IMR-90 (cell line): ENCODE measurements at regions not wholly inside any gene's neighbourhood (a gene's known extent, or its start where the extent isn't known, plus 50 kb on each side); places are given as distances from the start of the nearest gene placed in this dataset.

Experiments
- ATAC-seq: fragments of 200-7000 bp; cut with Tn5 transposase; 2 replicates; pipeline ENCODE4 v1.9.1; 2020; ENCODE audit warnings: low read depth, mild to moderate bottlenecking, moderate library complexity
- BruUV-seq: library from RNA; stranded (reverse); fragments of 400-500 nt; replicated peaks from 2 replicates; lab custom pipeline; 2021; lab: Mats Ljungman, UMichigan
- CTCF ChIA-PET: fragments of 300-600 bp; formaldehyde crosslinking; extraction: SDS; loops from one replicate; lab custom pipeline; 2021; ENCODE audit warnings: antibody characterized with exemption; lab: Yijun Ruan, JAX
- POLR2A ChIA-PET: fragments of 300-600 bp; sonication (Branson Sonifier 250); formaldehyde crosslinking; loops from one replicate; lab custom pipeline; 2022; ENCODE audit warnings: antibody characterized with exemption; ENCODE audit not compliant: unreplicated experiment; lab: Charles Lee
- DNase-seq: peaks from one replicate; pipeline ENCODE4 v3.0.0; 2013
- H2AFZ ChIP-seq: replicated peaks from 2 replicates; pipeline ENCODE3; 2013; ENCODE audit warnings: low read length, mild to moderate bottlenecking; ENCODE audit not compliant: poor library complexity
- H2AK5ac ChIP-seq: 2 replicates; pipeline ENCODE4 v1.6.1; 2013; ENCODE audit warnings: low read depth, low read length, inconsistent platforms
- H2AK9ac ChIP-seq: replicated peaks from 2 replicates; pipeline ENCODE3; 2013; ENCODE audit warnings: mild to moderate bottlenecking, low read depth, low read length, moderate library complexity; ENCODE audit not compliant: poor library complexity
- H2BK120ac ChIP-seq: 2 replicates; pipeline ENCODE4 v1.6.1; 2013; ENCODE audit warnings: low read depth, low read length, inconsistent platforms
- H2BK15ac ChIP-seq: 3 replicates; pipeline ENCODE4 v1.6.1; 2013; ENCODE audit warnings: low read depth, low read length, inconsistent platforms
- H2BK20ac ChIP-seq: 2 replicates; pipeline ENCODE4 v1.6.1; 2013; ENCODE audit warnings: low read depth, mild to moderate bottlenecking, inconsistent platforms, low read length, moderate library complexity
- H2BK5ac ChIP-seq: 2 replicates; pipeline ENCODE4 v1.6.1; 2013; ENCODE audit warnings: mild to moderate bottlenecking, low read depth, low read length, inconsistent platforms; ENCODE audit not compliant: poor library complexity, severe bottlenecking
- H3K14ac ChIP-seq: replicated peaks from 2 replicates; pipeline ENCODE4 v1.6.1; 2013; ENCODE audit warnings: low read depth, low read length, inconsistent platforms
- H3K18ac ChIP-seq: 2 replicates; pipeline ENCODE4 v1.6.1; 2013; ENCODE audit warnings: low read depth, low read length, control low read depth
- H3K23ac ChIP-seq: 2 replicates; pipeline ENCODE4 v1.6.1; 2013; ENCODE audit warnings: low read depth, low read length, inconsistent platforms
- H3K27ac ChIP-seq: 2 replicates; pipeline ENCODE4 v1.5.1; 2013; ENCODE audit warnings: mild to moderate bottlenecking, control low read depth, low read length; ENCODE audit not compliant: insufficient read depth
- H3K27me3 ChIP-seq: 2 replicates; pipeline ENCODE4 v1.6.1; 2013; ENCODE audit warnings: low read length; ENCODE audit not compliant: control insufficient read depth, insufficient read depth
- H3K36me3 ChIP-seq: 2 replicates; pipeline ENCODE4 v1.6.1; 2013; ENCODE audit warnings: low read length, mixed read lengths; ENCODE audit not compliant: control insufficient read depth, insufficient read depth
- H3K4ac ChIP-seq: 2 replicates; pipeline ENCODE4 v1.6.1; 2013; ENCODE audit warnings: low read depth, low read length, inconsistent platforms
- H3K4me1 ChIP-seq: 2 replicates; pipeline ENCODE4 v1.6.1; 2013; ENCODE audit warnings: low read length, mixed read lengths; ENCODE audit not compliant: control insufficient read depth, insufficient read depth
- H3K4me2 ChIP-seq: 2 replicates; pipeline ENCODE4 v1.6.1; 2013; ENCODE audit warnings: low read depth, mild to moderate bottlenecking, control low read depth, low read length, moderate library complexity
- H3K4me3 ChIP-seq: 2 replicates; pipeline ENCODE4 v1.5.1; 2013; ENCODE audit warnings: low read depth, mild to moderate bottlenecking, control low read depth, low read length, moderate library complexity; ENCODE audit not compliant: insufficient read depth
- H3K56ac ChIP-seq: 2 replicates; pipeline ENCODE4 v1.6.1; 2013; ENCODE audit warnings: low read length, inconsistent platforms; ENCODE audit not compliant: insufficient read depth; ENCODE audit errors: extremely low read depth
- H3K79me1 ChIP-seq, 2 experiments: 2 replicates each; pipeline ENCODE4 v1.6.1; 2013; ENCODE audit warnings: low read length in 2 of 2, inconsistent platforms in 1 of 2, low read depth in 1 of 2
- H3K9ac ChIP-seq: 2 replicates; pipeline ENCODE4 v1.6.1; 2013; ENCODE audit warnings: low read depth, low read length, control low read depth
- H3K9me1 ChIP-seq: 2 replicates; pipeline ENCODE4 v1.6.1; 2013; ENCODE audit warnings: low read length, inconsistent platforms; ENCODE audit not compliant: insufficient read depth
- H3K9me3 ChIP-seq: 2 replicates; pipeline ENCODE4 v1.6.1; 2013; ENCODE audit warnings: low read length; ENCODE audit not compliant: control insufficient read depth, insufficient read depth
- H4K20me1 ChIP-seq: 2 replicates; pipeline ENCODE4 v1.6.1; 2013; ENCODE audit warnings: low read length, inconsistent platforms; ENCODE audit not compliant: insufficient read depth
- H4K5ac ChIP-seq: 2 replicates; pipeline ENCODE4 v1.6.1; 2013; ENCODE audit warnings: mild to moderate bottlenecking, low read depth, low read length, control low read depth
- H4K8ac ChIP-seq, 2 experiments: 2 replicates each; pipeline ENCODE4 v1.6.1; 2013; ENCODE audit warnings: low read depth in 2 of 2, low read length in 2 of 2, control low read depth in 1 of 2, inconsistent platforms in 1 of 2
- H4K91ac ChIP-seq: 2 replicates; pipeline ENCODE4 v1.6.1; 2013; ENCODE audit warnings: low read depth, low read length, inconsistent platforms; ENCODE audit not compliant: insufficient read depth
- BHLHE40 ChIP-seq: fragments of 150-350 bp; IDR thresholded peaks from 2 replicates; pipeline ENCODE4 v1.6.1; 2016; ENCODE audit warnings: mild to moderate bottlenecking, low read depth, low read length
- MAFK ChIP-seq: IDR thresholded peaks from 2 replicates; pipeline ENCODE4 v1.6.1; 2012; ENCODE audit warnings: low read depth, low read length, improper control_type of control experiment
- NFE2L2 ChIP-seq: fragments of 150-350 bp; IDR thresholded peaks from 2 replicates; pipeline ENCODE4 v1.6.1; 2016; ENCODE audit warnings: low read depth, mild to moderate bottlenecking, low read length
- RAD21 ChIP-seq: IDR thresholded peaks from 2 replicates; pipeline ENCODE4 v1.6.1; 2012; ENCODE audit warnings: low read length, improper control_type of control experiment
- WGBS, 2 experiments: methylation state at CpG; one replicate each; pipeline versions ENCODE4 v1.1.5 to v1.1.7; 2013; ENCODE audit warnings: missing lambda C conversion rate in 2 of 2; ENCODE audit not compliant: insufficient read length in 1 of 2; ENCODE audit errors: extremely low coverage in 2 of 2; 5-methylcytosine and 5-hydroxymethylcytosine counted together
- dilution Hi-C: fragments of 300-500 bp; cut with HindIII; formaldehyde crosslinking; loops from one replicate; pipeline ENCODE4 v1.14.3; 2018; ENCODE audit warnings: low sequenced_read_pairs; ENCODE audit not compliant: unreplicated experiment
- in situ Hi-C: fragments of 300-500 bp; cut with MboI; formaldehyde crosslinking; loops from 3 replicates; pipeline ENCODE4 v1.14.3; 2019; ENCODE audit warnings: low sequenced_read_pairs, inconsistent platforms, mixed read lengths
- intact Hi-C: fragments of 100-400 bp; cut with micrococcal nuclease; formaldehyde crosslinking; loops from 2 replicates; pipeline ENCODE4 v1.10.0; 2022

- Histone ChIP-seq H4K8ac (no peak overlapping the region), H3K9me1 (no peaks in the 10 kb centered on the region), H3K4me1 (no peaks in the 10 kb centered on the region), H3K79me1 (no peaks in the 10 kb centered on the region), H3K9me3 (peaks cover 2% of the 10 kb centered on the region), H2AFZ (no peak overlapping the region), H3K14ac (no peak overlapping the region), H3K23ac (no peak overlapping the region), H3K4me2 (no peak overlapping the region), H2AK5ac (no peak overlapping the region), H2BK15ac (no peak overlapping the region), H3K9ac (no peak overlapping the region), H4K91ac (no peak overlapping the region), H3K27ac (no peak overlapping the region), H4K20me1 (no peaks in the 10 kb centered on the region), H3K27me3 (no peaks in the 10 kb centered on the region), H3K56ac (no peak overlapping the region), H2AK9ac (no peak overlapping the region), H3K4ac (no peak overlapping the region), H2BK5ac (no peak overlapping the region), H3K18ac (no peak overlapping the region), H2BK120ac (no peak overlapping the region), H3K4me3 (no peak overlapping the region), H2BK20ac (no peak overlapping the region), H4K5ac (no peak overlapping the region), H3K36me3 (no peaks in the 10 kb centered on the region)
- DNase-seq (no peak), ATAC-seq (no peak)
- no CpG with 5 or more reads among the region's 1 CpG for WGBS, 2 experiments
- BruUV-seq = no TSS peak
- in situ Hi-C loops = no loop called here
- POLR2A ChIA-PET = no interaction called here
- CTCF ChIA-PET = no interaction called here
- intact Hi-C loops = no loop called here
- TF ChIP-seq NFE2L2 (no peak), MAFK (no peak), RAD21 (no peak), BHLHE40 (no peak)
- dilution Hi-C loops = no loop called here
These were observed 197.0 kb upstream of the EYS start for GRCh38 chr6:65903992-65904391.
